HG02763 (cell line): ENCODE measurements at regions not wholly inside any gene's neighbourhood (a gene's known extent, or its start where the extent isn't known, plus 50 kb on each side); places are given as distances from the start of the nearest gene placed in this dataset.
"Not testable (repeated sequence)": the region's sequence is repeated elsewhere in the genome, so short reads cannot be mapped to it uniquely, and the experiment has no call there.

Source experiments
- ATAC-seq: cut with Tn5 transposase; IDR thresholded peaks from one replicate; pipeline ENCODE4 v1.9.1; 2021; ENCODE audit warnings: mild to moderate bottlenecking, moderate library complexity; ENCODE audit not compliant: unreplicated experiment

DNA sequence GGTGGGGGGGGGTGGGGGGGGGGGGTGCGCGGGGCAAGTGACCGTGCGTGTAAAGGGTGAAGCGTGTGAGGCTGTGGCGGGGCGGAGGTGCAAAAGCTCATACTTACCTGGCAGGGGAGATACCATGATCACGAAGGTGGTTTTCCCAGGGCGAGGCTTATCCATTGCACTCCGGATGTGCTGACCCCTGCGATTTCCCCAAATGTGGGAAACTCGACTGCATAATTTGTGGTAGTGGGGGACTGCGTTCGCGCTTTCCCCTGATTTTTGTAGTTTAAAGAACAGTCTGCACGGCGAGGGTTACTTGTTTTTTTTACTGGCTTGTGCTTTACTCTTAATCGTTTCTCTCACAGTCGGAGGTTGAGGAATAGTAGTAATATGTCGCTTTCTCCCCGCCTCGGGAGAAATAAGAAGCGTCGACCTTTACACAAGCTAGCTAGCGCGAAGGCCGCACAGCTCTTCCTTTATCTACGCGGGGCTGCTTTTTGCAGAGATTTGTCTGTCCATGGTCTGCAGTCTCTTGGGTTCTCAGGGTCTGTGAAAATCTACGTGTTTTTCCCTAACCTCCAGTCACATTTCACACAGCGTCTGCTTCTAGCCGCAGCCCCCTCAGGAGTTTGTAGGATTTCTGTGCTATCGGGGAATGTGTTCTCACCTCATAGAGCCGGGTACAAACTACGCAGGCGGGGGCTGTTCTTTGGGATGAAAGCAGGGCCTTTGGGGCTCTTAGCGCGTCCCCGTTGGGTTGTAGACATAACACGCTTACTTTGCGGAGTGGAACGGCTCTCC is 148.1 kb upstream of the NOTCH2NLA start:
- peak; percentile 91 for ATAC-seq

DNA sequence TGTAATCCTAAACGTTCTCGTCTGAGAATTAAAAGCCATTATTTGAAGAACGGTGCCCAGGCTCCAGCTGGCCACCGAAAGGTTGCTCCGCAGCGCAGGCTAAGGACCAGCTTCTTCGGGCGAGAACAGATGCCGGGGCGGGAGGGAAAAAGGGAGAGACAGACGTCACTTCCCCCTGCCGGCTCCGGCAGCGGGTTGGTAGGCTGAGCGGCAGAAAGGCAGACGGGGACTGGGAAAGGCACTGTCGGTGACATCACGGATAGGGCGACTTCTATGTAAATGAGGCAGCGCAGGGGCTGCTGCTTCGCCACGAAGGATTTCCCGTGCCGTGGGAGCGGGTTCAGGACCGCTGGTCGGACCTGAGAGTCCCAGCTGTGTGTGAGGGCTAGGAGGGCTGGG is 147.5 kb upstream of the NOTCH2NLA start:
- peak; percentile 62 for ATAC-seq

DNA sequence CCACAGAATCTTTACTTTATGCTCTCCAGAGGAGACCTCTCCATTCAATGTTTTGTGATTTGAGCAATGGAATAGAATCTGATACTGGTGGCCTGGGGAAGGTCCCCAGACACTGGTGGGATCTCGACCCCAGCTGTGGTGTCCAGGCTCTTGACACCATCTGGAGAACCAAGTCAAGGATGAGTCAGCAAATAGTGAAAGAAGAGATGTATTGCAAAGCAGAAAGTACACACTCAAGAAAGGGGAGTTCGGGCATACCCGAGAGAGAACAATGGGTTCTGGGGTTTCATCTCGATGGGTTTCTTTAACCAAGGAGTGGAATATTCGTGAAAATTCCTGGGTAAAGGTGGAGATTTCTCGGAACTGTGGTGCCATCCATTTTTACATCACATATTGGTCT is 146.3 kb upstream of the NOTCH2NLA start:
- ATAC-seq = not testable (repeated sequence)

DNA sequence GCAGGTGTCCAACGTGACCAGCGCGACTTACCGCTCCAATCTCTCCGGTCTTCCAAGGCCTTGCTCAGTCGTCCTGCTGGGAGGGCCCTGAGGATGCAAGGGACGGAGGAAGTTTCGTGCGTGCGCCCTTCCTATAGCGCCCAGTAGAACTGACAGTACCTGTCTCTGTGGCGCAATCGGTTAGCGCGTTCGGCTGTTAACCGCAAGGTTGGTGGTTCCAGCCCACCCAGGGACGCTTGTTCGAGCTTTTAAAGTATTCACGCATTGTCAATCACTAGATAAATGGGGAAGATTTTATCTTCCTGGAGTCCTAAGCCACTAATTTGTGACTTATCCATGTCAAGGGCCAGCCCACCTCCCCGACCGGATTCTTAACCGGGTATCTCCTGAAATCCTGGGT is 141.1 kb upstream of the NOTCH2NLA start:
- ATAC-seq = not testable (repeated sequence)

DNA sequence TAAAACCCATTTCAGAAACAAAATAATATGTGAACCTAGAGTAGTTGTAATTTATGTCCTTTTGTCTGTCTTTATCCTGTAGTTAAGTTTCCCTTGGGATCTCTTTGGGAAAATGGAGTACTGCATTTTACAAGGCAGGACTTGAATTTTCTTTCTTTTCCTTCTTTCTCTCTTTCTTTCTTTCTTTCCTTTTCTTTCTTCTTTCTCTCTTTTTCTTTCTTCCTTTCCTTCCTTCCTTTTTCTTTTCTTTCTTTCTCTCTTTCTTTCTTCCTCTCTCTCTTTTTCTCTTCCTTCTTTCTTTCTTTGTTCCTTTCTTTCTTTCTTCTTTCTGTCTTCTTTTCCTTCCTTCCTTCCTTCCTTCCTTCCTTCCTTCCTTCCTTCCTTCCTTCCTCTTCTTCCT is 126.6 kb upstream of the NOTCH2NLA start:
- ATAC-seq = not testable (repeated sequence)

DNA sequence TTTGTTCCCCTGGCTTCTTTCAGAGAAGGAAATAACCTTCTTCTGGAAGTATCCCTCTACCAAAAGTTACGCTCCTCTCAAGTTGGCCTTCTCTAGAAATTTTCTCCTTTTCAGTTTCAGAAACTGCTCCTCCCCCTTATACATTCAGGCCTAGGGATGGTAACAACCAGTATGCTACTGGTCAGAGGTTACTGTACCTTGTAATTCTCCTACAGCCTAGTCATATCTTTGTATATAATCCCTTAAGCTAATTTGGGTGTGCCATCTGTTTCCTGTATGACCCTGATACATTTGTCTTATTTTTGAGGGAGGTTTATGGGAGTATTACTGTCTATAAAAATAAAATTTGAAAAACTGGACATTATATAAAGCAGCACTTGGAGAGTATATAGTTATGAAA is 98.0 kb upstream of the NOTCH2NLA start:
- not testable (repeated sequence) for ATAC-seq

DNA sequence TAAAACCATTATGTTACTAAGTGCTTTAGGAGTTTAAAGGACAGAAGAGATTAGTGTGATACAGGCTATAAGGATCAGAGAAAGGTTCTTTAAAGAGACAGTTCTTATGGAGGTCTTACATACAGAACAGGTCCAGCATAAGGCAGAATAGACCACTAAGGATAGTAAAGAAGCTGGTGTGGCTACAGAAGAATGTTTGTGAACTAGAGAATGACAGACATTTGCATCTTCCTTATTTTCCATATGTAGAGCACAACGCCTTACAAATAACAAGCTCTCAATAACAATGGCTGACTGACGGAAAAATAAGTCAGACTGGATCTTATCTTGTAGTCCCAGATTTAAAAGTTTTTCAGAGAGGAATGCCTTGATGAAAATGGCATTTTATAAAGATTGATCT is 95.6 kb upstream of the NOTCH2NLA start:
- ATAC-seq = not testable (repeated sequence)

DNA sequence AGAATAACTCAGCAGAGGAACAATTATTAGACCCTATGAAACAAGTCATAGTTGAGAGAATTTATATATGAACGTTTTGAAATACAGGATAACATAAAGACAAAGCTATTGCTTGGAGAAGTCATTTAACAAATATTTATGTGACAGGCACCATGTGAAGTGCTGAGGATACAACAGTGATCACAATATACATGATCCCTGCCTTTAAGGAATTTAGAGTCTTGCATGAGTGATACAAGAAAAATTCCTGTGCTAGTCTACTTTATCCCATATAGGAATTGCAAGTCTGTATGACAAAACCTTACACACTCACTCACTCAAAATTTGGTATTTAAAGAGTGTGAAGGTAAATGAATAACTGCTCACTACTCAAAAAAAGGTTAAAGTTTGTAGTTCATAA is 94.5 kb upstream of the NOTCH2NLA start:
- ATAC-seq = not testable (repeated sequence)

DNA sequence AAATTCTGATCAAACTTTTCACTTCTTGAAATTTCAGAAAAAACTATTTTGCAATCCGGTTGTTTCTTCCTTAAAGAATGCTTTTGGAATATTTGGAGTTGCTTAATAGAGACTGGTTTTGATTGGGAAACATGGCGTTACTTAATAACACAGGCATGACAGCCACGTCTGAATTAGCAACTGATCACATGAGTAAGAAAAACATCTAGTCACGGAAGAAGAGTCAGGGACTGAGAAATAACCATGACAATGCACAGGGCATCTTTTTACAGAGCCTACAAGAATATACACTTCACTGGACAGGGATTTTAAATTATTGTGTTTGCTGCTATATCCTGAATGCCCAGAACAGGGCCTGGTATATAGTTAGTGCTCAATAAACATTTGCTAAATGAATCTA is 94.1 kb upstream of the NOTCH2NLA start:
- not testable (repeated sequence) for ATAC-seq

DNA sequence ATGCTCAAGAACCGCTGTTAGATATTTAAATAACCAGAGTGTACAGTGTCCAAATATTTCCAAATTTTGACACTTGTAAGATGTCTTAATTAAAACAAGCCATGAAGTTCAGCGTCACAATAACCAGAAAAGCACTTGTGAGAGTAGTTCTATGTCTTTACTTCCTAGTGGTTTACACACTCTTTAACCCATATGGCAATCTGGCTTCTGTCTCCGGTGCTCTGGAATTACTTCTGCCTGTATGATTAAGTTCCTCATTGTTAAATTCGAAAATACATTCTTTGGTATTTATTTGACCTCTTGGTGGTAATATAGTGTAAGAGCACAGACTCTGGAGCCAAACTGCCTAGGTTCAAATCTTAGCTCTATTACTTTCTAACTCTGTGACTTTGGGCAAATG is 89.9 kb upstream of the NOTCH2NLA start:
- not testable (repeated sequence) for ATAC-seq

DNA sequence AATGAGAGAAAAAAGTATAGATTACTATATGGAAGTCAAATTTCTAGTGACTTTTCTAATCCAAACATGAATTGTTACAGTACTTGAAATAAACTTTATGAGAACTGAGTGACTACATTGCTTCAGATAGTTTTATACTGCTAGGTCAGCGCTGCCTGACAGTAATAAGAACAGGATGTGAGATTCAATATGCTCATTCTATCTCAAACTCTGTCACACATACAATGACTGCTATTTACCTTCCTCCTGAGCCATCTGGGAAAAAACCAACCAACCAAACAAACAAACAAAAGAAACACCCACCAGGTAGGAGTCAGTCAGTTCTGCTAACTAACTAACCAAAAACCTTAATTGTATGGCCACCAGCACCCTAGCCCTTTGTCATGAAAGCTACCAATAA is 89.0 kb upstream of the NOTCH2NLA start:
- not testable (repeated sequence) for ATAC-seq

DNA sequence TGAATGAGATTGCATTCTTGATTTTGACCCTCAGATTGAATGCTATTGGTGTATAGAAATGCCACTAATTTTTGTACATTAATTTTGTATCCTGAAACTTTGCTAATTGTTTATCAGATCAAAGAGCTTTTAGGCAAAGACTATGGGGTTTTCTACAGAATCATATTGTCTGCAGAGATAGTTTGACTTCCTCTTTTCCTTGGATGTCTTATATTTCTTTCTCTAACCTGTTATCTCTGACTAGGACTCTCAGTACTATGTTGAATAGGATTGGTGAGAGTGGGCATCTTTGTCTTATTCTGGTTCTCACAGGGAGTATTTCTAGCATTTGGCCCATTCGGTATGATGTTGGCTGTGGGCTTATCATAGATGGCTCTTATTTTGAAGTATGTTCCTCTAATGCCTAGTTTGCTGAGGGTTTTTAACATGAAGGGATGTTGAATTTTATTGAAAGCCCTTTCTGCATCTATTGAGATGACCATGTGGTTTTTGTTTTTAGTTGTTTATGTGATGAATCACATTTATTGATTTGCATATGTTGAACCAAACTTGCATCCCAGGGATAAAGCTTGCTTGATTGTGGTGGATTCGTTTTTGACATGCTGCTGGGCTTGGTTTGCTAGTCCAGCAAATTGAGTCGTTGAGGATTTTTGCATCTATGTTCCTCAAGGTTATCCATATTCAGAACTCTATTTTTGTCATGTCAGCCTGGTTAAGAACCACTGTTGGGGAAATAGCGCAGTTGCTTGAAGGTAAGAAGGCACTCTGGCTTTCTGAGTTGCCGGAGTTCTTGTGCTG is 85.8 kb upstream of the NOTCH2NLA start:
- not testable (repeated sequence) for ATAC-seq

DNA sequence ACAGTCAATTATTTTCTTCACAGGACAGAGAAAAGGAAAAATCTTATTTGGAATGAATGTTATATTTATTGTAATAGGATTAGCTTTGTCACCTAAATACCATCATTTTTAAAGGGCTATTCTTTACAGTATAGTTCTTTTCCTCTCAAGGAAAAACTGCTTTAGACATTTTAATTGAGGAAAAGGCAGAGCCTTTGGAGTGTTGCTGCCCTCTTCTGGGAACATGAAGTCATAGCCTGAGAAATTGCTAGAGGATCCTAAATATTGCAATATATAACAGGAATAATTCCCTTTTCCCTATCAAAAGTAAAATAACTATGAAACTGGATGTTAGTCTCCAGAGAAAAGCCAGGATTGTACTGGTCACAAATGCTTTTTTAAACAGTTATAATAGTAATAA is 81.8 kb upstream of the NOTCH2NLA start:
- not testable (repeated sequence) for ATAC-seq

DNA sequence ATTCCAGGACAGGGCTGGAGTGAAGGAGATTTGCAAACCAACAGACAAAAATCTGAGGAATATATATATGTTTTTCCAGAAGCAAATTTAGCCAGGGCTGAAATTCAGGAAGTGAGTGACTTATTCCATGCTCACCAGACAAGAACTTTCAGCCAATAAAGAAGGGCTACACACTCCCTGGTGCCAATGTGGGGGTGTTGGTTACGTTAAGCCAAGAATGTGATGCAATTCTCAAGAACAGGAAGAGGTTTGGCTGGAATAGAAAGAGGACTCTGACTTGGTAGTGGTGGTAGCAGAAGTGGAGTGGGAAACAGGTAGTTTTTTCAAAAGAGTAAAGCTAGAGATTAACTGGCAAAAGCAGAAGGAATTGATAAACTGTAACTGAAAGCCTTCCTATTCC is 80.6 kb upstream of the NOTCH2NLA start:
- ATAC-seq = not testable (repeated sequence)

DNA sequence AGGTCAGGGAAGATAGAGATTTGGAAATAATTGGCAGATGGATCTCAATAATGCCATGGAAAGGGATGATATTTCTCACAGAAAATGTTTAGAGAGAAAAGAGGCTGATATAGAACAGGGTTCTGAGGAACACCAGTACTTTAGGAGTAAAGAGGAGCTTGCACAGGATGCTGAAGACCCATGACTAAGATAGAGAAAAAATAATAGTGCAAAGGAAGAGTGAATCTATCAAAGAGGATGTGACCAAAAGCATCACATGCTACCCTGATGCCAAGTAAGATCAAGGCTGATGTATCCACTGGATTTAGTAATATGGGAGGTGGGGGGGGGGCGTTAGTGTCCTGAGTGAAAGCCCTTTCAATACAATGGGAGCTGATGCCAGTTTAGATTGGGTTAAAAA is 80.1 kb upstream of the NOTCH2NLA start:
- ATAC-seq = not testable (repeated sequence)

DNA sequence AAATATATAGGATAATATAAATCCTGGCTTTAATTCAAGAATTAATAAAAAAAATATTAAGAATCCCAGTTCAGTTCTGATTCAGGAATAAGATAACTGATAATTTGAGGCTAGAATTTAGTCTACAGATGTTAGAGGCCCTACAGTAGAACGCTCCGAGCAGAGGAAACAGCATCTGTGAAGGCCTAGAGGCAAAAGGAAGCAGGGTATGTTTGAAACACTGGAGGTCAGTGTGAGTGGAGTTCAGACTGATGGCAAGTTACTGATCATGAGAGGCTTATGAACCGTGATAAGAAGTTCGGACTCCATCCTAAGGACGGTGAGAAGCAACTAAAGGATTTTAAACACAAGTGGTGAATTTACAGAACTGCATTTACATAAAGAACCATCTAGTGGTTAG is 79.3 kb upstream of the NOTCH2NLA start:
- ATAC-seq = not testable (repeated sequence)

DNA sequence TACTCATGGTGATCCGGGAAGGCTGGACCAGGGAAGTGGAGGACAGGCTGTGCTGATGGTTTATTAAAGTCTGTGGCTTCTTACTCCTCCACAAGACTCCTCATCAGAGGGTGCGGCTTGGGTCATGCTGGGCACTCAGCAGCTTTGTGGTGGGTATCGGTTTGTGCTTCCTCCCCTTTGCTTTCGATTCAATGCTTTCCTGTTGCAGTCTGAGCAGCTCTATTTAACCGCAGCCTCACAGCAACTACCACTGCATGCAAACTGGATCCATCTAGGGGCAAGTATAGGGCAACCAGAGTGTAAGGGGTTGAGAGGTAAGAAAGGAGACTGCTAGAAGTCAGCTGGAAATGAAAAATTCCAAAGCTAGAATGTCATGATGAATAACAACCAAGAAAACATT is 78.8 kb upstream of the NOTCH2NLA start:
- ATAC-seq = peak; percentile 98

DNA sequence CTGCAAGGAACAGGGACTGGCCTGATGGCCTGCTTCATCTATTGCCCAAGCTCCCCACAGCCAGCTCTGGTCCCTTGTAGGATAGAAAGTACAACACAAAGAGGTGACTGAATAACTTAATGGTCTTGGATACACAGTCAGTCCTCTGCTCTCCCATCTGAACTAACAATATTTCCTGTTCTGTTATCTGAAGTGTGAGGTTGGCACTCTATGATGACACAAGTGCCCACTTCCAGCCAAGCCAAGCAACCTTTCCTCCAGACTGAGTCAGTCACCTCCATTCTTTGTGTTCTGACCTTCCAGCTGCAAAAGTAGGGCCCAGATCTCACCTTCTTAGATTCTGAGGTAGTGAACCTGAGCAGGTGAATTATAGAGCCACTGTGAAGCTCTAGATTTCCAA is 77.8 kb upstream of the NOTCH2NLA start:
- ATAC-seq = not testable (repeated sequence)

DNA sequence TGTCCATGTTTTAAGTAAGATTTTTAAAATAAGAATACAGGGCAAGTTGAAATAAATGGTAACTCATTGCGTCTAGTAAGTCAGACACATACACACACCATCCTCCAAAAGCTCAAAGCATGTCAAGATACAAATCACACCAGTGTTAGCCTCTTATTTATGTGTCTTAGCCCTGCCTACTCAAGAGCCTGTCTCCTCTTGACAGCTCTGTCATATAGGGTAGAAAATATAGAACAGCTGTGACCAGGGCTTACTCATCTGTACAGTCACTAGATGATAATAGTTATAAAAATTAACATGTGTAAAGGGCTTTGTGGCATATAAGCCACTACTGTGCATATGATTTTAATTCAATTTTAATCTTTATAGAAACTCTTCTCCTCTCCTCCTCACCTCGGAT is 76.6 kb upstream of the NOTCH2NLA start:
- ATAC-seq = not testable (repeated sequence)

DNA sequence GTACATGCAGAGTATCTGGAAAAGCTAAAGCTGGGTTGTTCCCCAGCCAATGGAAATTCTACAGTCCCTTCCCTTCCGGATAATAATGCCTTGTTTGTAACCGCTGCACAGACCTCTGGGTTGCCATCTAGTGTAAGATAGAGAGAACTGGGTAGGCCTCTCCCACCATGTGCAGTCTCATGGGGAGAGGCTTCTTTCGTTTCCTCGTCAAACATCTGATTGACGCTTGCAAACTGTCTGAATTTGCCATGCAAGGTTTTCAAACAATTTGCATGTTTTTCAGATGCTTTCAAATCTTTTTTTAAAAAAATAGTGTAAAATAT is 69.7 kb upstream of the NOTCH2NLA start:
- peak; percentile 80 for ATAC-seq

DNA sequence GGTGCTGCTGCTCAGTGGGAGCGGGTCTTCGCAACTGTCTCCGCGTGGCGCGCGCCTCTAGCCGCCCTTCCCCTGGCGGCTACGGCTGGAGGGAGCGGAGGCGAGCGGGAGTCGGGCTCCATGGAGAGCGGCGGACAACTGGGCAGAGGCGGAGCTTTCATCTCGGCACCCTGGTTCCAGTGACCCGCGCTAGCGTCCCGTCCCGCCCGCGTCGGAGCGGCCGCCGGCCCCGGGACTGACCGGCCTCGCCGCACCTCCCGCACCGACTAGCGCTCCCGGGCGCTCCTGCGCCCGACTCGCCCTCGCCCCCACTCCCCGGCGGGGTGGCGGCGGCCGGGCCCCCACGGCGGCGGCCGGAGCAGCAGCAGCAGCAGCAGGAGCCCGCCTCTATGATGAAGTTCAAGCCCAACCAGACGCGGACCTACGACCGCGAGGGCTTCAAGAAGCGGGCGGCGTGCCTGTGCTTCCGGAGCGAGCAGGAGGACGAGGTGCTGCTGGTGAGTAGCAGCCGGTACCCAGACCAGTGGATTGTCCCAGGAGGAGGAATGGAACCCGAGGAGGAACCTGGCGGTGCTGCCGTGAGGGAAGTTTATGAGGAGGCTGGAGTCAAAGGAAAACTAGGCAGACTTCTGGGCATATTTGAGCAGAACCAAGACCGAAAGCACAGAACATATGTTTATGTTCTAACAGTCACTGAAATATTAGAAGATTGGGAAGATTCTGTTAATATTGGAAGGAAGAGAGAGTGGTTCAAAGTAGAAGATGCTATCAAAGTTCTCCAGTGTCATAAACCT is 69.2 kb upstream of the NOTCH2NLA start:
- ATAC-seq = peak; percentile 47
